PC-9 (cell line): ENCODE measurements at regions not wholly inside any gene's neighbourhood (a gene's known extent, or its start where the extent isn't known, plus 50 kb on each side); places are given as distances from the start of the nearest gene placed in this dataset.

ENCODE experiments used
- BruUV-seq: library from RNA; stranded (reverse); fragments of 400-500 nt; replicated peaks from 2 replicates; lab custom pipeline; 2021; lab: Mats Ljungman, UMichigan
- CTCF ChIA-PET: fragments of 300-600 bp; sonication (Branson Sonifier 250); formaldehyde crosslinking; loops from one replicate; lab custom pipeline; 2022; ENCODE audit warnings: antibody characterized with exemption; lab: Charles Lee
- POLR2A ChIA-PET: fragments of 300-600 bp; sonication (Branson Sonifier 250); formaldehyde crosslinking; loops from one replicate; lab custom pipeline; 2022; ENCODE audit warnings: antibody characterized with exemption; ENCODE audit not compliant: unreplicated experiment; lab: Charles Lee
- DNase-seq, 2 experiments: peaks; one replicate each; pipeline versions ENCODE4 v3.0.0 to v3.0.0-alpha.2; 2015 to 2022; ENCODE audit warnings: mixed read lengths in 1 of 2
- H2AFZ ChIP-seq: fragments of 200-600 bp; sonication (generic); 2 replicates; pipeline ENCODE4 v1.8.1; 2017; ENCODE audit warnings: antibody characterized with exemption
- H3F3A ChIP-seq: fragments of 200-600 bp; sonication (generic); 2 replicates; pipeline ENCODE4 v1.8.1; 2017; ENCODE audit warnings: antibody characterized with exemption, mild to moderate bottlenecking, low read depth; ENCODE audit not compliant: insufficient read depth
- H3K27ac ChIP-seq: fragments of 200-600 bp; sonication (generic); 2 replicates; pipeline ENCODE4 v1.6.1; 2016; ENCODE audit warnings: mixed run types
- H3K27me3 ChIP-seq: fragments of 200-600 bp; sonication (generic); 2 replicates; pipeline ENCODE4 v1.6.1; 2016; ENCODE audit warnings: low read depth, mixed run types; ENCODE audit not compliant: insufficient read depth
- H3K36me3 ChIP-seq: fragments of 200-600 bp; sonication (generic); 2 replicates; pipeline ENCODE4 v1.6.1; 2016; ENCODE audit warnings: low read depth, mixed run types
- H3K4me1 ChIP-seq: fragments of 200-600 bp; sonication (generic); replicated peaks from 2 replicates; pipeline ENCODE4 v1.6.1; 2016; ENCODE audit warnings: mixed run types; ENCODE audit not compliant: insufficient read depth
- H3K4me2 ChIP-seq: fragments of 200-600 bp; sonication (generic); 2 replicates; pipeline ENCODE4 v1.6.1; 2017; ENCODE audit warnings: mixed run types
- H3K4me3 ChIP-seq: fragments of 200-600 bp; sonication (generic); 2 replicates; pipeline ENCODE4 v1.6.1; 2016; ENCODE audit warnings: mixed run types
- H3K79me2 ChIP-seq: fragments of 200-600 bp; sonication (generic); 2 replicates; pipeline ENCODE4 v1.6.1; 2017; ENCODE audit warnings: low read depth, mixed run types
- H3K9me2 ChIP-seq: fragments of 200-600 bp; sonication (generic); 2 replicates; pipeline ENCODE4 v1.8.1; 2017; ENCODE audit warnings: mild to moderate bottlenecking; ENCODE audit not compliant: insufficient read depth
- H3K9me3 ChIP-seq: fragments of 200-600 bp; sonication (generic); 2 replicates; pipeline ENCODE4 v1.8.1; 2016; ENCODE audit warnings: low read depth; ENCODE audit not compliant: insufficient read depth
- H4K20me1 ChIP-seq: fragments of 200-600 bp; sonication (generic); 2 replicates; pipeline ENCODE4 v1.8.1; 2017; ENCODE audit not compliant: insufficient read depth
- EZH2 ChIP-seq: fragments of 200-600 bp; sonication (generic); IDR thresholded peaks from 2 replicates; pipeline ENCODE4 v1.8.0; 2017; ENCODE audit warnings: antibody characterized with exemption, low read depth
- intact Hi-C: fragments of 100-400 bp; cut with micrococcal nuclease; formaldehyde crosslinking; loops from one replicate; pipeline ENCODE4 v1.10.0; 2022; ENCODE audit not compliant: unreplicated experiment
- TF ChIP-seq, protein P1 (sequence below): fragments of 200-600 bp; sonication (generic); conservative IDR thresholded peaks from 2 replicates; pipeline ENCODE4 v1.6.1; 2017; ENCODE audit warnings: mixed run types, antibody characterized with exemption, mild to moderate bottlenecking, moderate library complexity

DNA sequence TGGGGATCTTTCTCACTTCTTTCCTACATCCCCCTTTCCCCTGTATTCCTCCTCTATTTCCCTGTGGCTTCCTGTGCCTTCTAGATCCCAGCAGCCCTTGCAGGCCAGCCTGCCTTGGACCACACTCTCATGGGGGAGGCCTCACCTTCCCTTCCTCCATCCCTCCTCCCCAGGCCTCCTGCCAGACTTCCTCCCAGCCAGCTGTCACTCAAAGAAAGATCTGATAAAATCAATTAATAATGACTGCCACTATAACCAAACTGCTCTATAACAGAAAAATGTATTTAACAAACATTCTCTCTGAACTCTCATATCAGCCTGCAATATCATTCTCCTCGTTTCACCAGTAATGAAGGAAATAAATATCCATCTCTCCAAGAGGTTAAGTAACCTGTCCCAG, 144.9 kb upstream of the SIX2 start:
- DNase-seq, result no peak
- Histone ChIP-seq H3K36me3 (no peaks in the 10 kb centered on the region), H4K20me1 (no peaks in the 10 kb centered on the region), H3K4me2 (no peak overlapping the region), H3K79me2 (no peaks in the 10 kb centered on the region), H3K4me3 (no peak overlapping the region), H3K27me3 (no peaks in the 10 kb centered on the region), H3K9me3 (peaks cover 9% of the 10 kb centered on the region; the same call in 1 of the 2 replicates), H3K4me1 (no peaks in the 10 kb centered on the region), H3F3A (no peaks in the 10 kb centered on the region), H3K27ac (no peak overlapping the region), H3K9me2 (no peaks in the 10 kb centered on the region), H2AFZ (no peak overlapping the region)
- no TSS peak for BruUV-seq
- TF ChIP-seq, protein P1, sequence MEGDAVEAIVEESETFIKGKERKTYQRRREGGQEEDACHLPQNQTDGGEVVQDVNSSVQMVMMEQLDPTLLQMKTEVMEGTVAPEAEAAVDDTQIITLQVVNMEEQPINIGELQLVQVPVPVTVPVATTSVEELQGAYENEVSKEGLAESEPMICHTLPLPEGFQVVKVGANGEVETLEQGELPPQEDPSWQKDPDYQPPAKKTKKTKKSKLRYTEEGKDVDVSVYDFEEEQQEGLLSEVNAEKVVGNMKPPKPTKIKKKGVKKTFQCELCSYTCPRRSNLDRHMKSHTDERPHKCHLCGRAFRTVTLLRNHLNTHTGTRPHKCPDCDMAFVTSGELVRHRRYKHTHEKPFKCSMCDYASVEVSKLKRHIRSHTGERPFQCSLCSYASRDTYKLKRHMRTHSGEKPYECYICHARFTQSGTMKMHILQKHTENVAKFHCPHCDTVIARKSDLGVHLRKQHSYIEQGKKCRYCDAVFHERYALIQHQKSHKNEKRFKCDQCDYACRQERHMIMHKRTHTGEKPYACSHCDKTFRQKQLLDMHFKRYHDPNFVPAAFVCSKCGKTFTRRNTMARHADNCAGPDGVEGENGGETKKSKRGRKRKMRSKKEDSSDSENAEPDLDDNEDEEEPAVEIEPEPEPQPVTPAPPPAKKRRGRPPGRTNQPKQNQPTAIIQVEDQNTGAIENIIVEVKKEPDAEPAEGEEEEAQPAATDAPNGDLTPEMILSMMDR, result no peak
- TF ChIP-seq EZH2, result no peak
- ChIA-PET CTCF (no interaction called here), POLR2A (no interaction called here)
- intact Hi-C loops, result no loop called here

DNA sequence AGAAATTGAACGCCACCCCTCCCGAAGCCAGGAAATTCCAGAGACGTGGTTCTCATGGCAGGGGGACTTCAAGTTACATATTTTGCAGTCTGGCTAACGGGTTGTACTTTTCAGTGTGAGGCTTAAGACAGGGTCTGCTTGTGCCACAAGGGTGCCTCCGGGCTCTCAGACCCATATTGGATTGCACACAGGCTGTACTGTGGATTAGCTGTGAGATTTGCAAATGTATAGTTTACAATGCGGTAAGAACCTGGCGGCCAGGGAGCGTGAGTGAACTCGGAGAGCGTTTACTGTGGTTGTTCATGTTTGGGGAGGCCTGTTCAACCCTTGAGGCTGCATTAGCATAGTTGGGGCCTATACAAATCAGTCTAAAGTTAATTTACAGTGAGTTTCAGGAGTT, 143.9 kb upstream of the SIX2 start:
- DNase-seq, result no peak
- TF ChIP-seq EZH2, result no peak
- TF ChIP-seq, protein P1, result no peak
- H3K79me2 ChIP-seq, result no peaks in the 10 kb centered on the region
- no peaks in the 10 kb centered on the region for H3F3A ChIP-seq
- no peaks in the 10 kb centered on the region for H3K4me1 ChIP-seq
- BruUV-seq, result no TSS peak
- ChIA-PET POLR2A (no interaction called here), CTCF (no interaction called here)
- H3K27me3 ChIP-seq, result no peaks in the 10 kb centered on the region
- H2AFZ ChIP-seq, result no peak overlapping the region
- H3K9me3 ChIP-seq, result peaks cover 9% of the 10 kb centered on the region; the same call in 1 of the 2 replicates
- H3K36me3 ChIP-seq, result no peaks in the 10 kb centered on the region
- no peak overlapping the region for H3K4me3 ChIP-seq
- intact Hi-C loops, result no loop called here
- H3K27ac ChIP-seq, result no peak overlapping the region
- no peak overlapping the region for H3K4me2 ChIP-seq
- no peaks in the 10 kb centered on the region for H3K9me2 ChIP-seq
- H4K20me1 ChIP-seq, result no peaks in the 10 kb centered on the region

DNA sequence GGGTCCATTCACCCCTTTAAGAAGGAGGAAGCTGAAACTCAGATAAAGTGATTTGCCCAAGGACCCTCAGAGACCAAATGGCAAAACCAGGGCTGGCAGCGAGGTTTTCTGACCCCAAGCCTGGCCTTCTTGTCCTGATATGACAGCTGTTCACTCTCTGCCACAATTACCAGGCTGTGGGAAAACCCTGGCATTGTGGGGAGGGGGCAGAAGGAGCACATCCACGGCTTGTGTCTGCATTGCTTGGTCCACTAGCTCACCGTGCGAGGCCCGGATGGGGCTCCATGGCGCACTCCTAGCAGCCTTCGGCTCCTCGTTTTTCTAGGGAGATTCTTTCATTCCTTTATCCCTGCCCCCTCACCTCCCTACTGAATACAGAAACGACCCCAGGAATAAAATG, 143.4 kb upstream of the SIX2 start:
- H3K27me3 ChIP-seq, result no peaks in the 10 kb centered on the region
- H3K36me3 ChIP-seq, result no peaks in the 10 kb centered on the region
- no peak overlapping the region for H3K27ac ChIP-seq
- POLR2A ChIA-PET, result no interaction called here
- H3K4me2 ChIP-seq, result no peak overlapping the region
- no peak overlapping the region for H3K4me3 ChIP-seq
- intact Hi-C loops, result no loop called here
- no peaks in the 10 kb centered on the region for H3K79me2 ChIP-seq
- H3K4me1 ChIP-seq, result no peaks in the 10 kb centered on the region
- CTCF ChIA-PET, result no interaction called here
- H3K9me3 ChIP-seq, result peaks cover 9% of the 10 kb centered on the region; the same call in 1 of the 2 replicates
- H3F3A ChIP-seq, result no peaks in the 10 kb centered on the region
- no peaks in the 10 kb centered on the region for H4K20me1 ChIP-seq
- H2AFZ ChIP-seq, result no peak overlapping the region
- DNase-seq, result no peak
- TF ChIP-seq, protein P1, result no peak
- TF ChIP-seq EZH2, result no peak
- no peaks in the 10 kb centered on the region for H3K9me2 ChIP-seq
- no TSS peak for BruUV-seq
